Renal cortical epithelial cell (primary cell): ENCODE measurements at regions not wholly inside any gene's neighbourhood (a gene's known extent, or its start where the extent isn't known, plus 50 kb on each side); places are given as distances from the start of the nearest gene placed in this dataset.

ENCODE experiments used
- DNase-seq: peaks from one replicate; pipeline ENCODE4 v3.0.0-alpha.2; 2011; ENCODE audit warnings: low read depth

- DNase-seq = no peak
These were observed 183.8 kb upstream of the XYLT1 start for GRCh38 chr16:17654571-17654970.

GRCh38 chr16:17654142-17654541, 183.4 kb upstream of the XYLT1 start:
- DNase-seq = no peak

- DNase-seq = no peak
These were observed 177.4 kb upstream of the XYLT1 start for GRCh38 chr16:17647879-17648872.

GRCh38 chr16:17643935-17644334, 173.2 kb upstream of the XYLT1 start:
- no peak for DNase-seq

- no peak for DNase-seq
These were observed 171.2 kb upstream of the XYLT1 start for GRCh38 chr16:17641990-17642389.

GRCh38 chr16:17638134-17638533, 167.4 kb upstream of the XYLT1 start:
- DNase-seq = no peak

GRCh38 chr16:17635183-17635582, 164.4 kb upstream of the XYLT1 start:
- no peak for DNase-seq

- no peak for DNase-seq
These were observed 162.6 kb upstream of the XYLT1 start for GRCh38 chr16:17633181-17633951.

- DNase-seq = no peak
These were observed 161.9 kb upstream of the XYLT1 start for GRCh38 chr16:17632667-17633066.

- DNase-seq = no peak
These were observed 159.2 kb upstream of the XYLT1 start for GRCh38 chr16:17629936-17630335.

- no peak for DNase-seq
These were observed 158.2 kb upstream of the XYLT1 start for GRCh38 chr16:17628983-17629382.

GRCh38 chr16:17622366-17622765, 151.6 kb upstream of the XYLT1 start:
- no peak for DNase-seq

- DNase-seq = no peak
These were observed 148.5 kb upstream of the XYLT1 start for GRCh38 chr16:17619261-17619660.

- no peak for DNase-seq
These were observed 146.3 kb upstream of the XYLT1 start for GRCh38 chr16:17617021-17617552.

- DNase-seq = no peak
These were observed 141.6 kb upstream of the XYLT1 start for GRCh38 chr16:17612336-17612735.

- no peak for DNase-seq
These were observed 136.8 kb upstream of the XYLT1 start for GRCh38 chr16:17607609-17608008.

GRCh38 chr16:17607075-17607509, 136.3 kb upstream of the XYLT1 start:
- DNase-seq = no peak

- no peak for DNase-seq
These were observed 135.7 kb upstream of the XYLT1 start for GRCh38 chr16:17606460-17606859.

GRCh38 chr16:17605784-17606183, 135.0 kb upstream of the XYLT1 start:
- DNase-seq = no peak

GRCh38 chr16:17603626-17604025, 132.9 kb upstream of the XYLT1 start:
- DNase-seq = no peak

GRCh38 chr16:17602678-17603077, 131.9 kb upstream of the XYLT1 start:
- no peak for DNase-seq

- DNase-seq = no peak
These were observed 128.2 kb upstream of the XYLT1 start for GRCh38 chr16:17598968-17599367.
